ENCODE measurements at regions not wholly inside any gene's neighbourhood (a gene's known extent, or its start where the extent isn't known, plus 50 kb on each side); places are given as distances from the start of the nearest gene placed in this dataset.

DNA sequence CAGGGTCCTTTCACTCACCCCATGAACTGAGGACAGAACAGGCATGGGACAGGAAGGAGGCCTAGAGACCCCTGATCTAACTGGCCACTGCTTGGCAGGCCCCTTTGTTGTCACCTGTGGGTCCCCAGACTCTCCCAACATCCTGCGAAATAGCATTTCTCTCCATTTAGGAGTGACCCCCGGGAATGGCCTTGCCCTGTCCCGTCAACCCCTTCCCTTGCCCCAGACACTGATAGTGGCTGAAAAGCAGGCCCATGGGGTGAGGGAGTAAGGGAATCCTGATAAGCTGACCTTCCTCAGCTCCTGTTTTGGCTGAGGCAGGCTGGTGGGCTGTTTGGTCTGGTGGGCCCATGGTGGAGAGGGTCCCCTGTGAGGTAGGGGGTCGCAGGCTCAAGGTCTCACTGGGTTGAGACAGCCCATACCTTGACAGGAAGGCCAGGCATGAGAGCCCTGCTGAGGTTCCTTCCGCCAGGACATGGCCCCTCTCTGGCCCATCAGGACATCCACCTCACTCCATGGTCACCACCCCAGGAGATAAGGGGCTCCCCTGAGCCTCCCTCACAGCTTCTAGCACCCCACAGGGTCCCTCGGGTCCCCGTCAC, 139.3 kb downstream of the MRPL14 start:
- no peak overlapping the region for H3K27ac Mint-ChIP-seq
- H3K4me1 Mint-ChIP-seq, result peaks cover 25% of the 10 kb centered on the region
- DNase-seq (ENCODE audit: low spot score in 2 of 2, unreplicated experiment in 2 of 2), result no peak
- H3K4me3 Mint-ChIP-seq, result no peak overlapping the region
- TF ChIP-seq, protein P1, sequence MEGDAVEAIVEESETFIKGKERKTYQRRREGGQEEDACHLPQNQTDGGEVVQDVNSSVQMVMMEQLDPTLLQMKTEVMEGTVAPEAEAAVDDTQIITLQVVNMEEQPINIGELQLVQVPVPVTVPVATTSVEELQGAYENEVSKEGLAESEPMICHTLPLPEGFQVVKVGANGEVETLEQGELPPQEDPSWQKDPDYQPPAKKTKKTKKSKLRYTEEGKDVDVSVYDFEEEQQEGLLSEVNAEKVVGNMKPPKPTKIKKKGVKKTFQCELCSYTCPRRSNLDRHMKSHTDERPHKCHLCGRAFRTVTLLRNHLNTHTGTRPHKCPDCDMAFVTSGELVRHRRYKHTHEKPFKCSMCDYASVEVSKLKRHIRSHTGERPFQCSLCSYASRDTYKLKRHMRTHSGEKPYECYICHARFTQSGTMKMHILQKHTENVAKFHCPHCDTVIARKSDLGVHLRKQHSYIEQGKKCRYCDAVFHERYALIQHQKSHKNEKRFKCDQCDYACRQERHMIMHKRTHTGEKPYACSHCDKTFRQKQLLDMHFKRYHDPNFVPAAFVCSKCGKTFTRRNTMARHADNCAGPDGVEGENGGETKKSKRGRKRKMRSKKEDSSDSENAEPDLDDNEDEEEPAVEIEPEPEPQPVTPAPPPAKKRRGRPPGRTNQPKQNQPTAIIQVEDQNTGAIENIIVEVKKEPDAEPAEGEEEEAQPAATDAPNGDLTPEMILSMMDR (IDR thresholded peaks at IDR 0.05; ENCODE audit: unreplicated experiment), result no peak
- H3K27me3 Mint-ChIP-seq (ENCODE audit: low read depth), result peaks cover 11% of the 10 kb centered on the region
- H3K36me3 Mint-ChIP-seq, result no peaks in the 10 kb centered on the region
- H3K9me3 Mint-ChIP-seq, result no peaks in the 10 kb centered on the region

DNA sequence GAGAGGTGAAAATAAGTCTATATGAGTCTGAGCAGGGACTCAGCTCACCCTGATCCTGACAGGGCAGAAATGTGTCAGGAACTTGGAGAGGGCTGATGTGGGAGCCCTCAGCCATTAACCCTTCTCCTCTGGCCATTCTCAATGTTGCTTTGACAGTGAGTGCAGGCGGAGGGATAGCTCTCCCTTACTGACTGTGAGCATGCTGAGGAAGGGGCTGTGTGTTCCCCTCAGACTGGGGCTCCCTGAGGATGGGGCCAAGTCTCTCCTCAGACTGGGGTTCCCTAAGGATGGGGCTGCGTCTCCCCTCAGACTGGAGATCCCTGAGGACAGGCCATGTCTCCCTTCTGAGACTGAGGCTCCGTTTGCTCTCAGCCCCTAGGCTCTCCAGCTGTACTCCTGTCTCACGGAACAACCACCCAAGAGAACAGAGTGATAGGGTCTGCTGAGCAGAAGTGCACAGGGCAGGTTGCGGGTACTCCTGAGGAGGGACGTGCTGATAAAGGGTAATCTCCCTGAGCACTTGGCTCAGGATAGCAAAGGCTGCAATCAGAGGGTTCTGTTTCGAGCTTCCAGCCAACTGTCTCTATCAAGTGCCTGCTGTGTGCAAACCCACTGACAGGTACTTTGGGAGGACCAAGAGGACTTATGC, 141.0 kb downstream of the MRPL14 start:
- H3K27ac Mint-ChIP-seq, result no peak overlapping the region
- H3K4me1 Mint-ChIP-seq, result peaks cover 23% of the 10 kb centered on the region

DNA sequence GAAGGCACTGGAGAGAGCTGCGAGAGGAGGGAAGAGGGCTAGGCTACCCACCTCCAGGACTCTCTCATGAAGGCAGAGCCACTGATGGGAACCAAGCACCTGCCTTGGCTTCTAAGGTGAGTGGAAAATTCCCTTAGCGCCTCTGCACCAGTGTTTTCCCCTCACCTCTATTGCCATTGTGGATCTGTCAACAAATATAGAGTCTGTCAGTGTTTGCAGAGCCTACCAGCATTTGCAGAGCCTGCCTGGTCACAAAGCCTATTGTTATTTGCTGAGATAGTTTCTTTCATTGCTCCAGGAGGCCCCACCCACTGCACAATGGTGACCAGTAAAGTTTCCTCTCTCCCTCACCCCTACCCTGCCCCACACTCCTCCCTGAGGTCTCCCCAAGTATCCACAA, 141.9 kb downstream of the MRPL14 start:
- H3K4me1 Mint-ChIP-seq, result peaks cover 13% of the 10 kb centered on the region
- H3K4me3 Mint-ChIP-seq, result no peak overlapping the region
- no peaks in the 10 kb centered on the region for H3K36me3 Mint-ChIP-seq
- no peak for DNase-seq (ENCODE audit: low spot score in 2 of 2, unreplicated experiment in 2 of 2)
- H3K27me3 Mint-ChIP-seq (ENCODE audit: low read depth), result peaks cover 11% of the 10 kb centered on the region
- TF ChIP-seq, protein P1 (IDR thresholded peaks at IDR 0.05; ENCODE audit: unreplicated experiment), result no peak
- no peaks in the 10 kb centered on the region for H3K9me3 Mint-ChIP-seq
- no peak overlapping the region for H3K27ac Mint-ChIP-seq

More for the DNA sequence above, 141.0 kb downstream of the MRPL14 start:
- H3K4me3 Mint-ChIP-seq, result no peak overlapping the region
- TF ChIP-seq, protein P1 (IDR thresholded peaks at IDR 0.05; ENCODE audit: unreplicated experiment), result no peak
- H3K27me3 Mint-ChIP-seq (ENCODE audit: low read depth), result peaks cover 11% of the 10 kb centered on the region
- no peak for DNase-seq (ENCODE audit: low spot score in 2 of 2, unreplicated experiment in 2 of 2)
- H3K36me3 Mint-ChIP-seq, result no peaks in the 10 kb centered on the region
- H3K9me3 Mint-ChIP-seq, result no peaks in the 10 kb centered on the region

DNA sequence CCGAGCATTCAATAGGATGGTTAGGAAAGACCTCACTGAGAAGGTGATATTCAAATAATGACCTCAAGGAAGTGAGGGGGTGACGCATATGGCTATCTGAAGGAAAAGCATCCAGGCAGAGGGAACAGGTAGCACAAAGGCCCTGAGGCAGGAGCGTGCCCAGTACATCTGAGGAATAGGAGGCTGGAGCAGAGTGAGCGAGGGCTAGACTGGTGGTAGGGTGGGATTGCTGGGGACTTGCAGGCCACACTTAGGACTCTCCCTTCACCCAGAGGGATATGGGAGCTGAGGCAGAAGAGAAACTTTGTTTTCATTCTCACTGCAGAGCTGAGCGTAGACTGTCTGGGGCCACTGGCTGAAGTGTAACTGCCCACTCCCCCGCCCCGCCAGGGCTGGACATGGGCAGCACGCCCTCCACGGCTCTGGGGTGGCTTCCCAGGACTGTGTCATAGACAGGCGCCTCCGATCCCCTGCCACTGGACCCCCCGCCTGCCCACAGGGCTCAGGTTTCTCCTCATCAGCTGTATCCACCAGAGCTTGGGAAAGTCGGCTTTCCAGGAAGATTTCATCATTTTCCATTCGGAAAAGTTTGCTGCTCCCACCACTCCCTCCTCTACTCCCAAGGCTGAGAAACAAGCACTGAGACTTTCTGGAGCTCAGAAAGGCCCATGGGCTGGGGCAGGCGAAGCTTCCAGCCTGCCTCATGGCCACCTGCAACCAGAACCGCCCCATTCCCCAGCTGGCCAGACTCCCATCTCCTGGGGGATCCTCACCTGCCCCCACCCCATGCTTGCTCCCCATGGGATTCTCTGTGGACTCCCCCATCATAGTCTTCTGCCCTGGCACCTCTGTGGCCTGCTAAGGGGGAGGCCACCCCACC, 142.6 kb downstream of the MRPL14 start:
- Mint-ChIP-seq H3K4me1 (peaks cover 7% of the 10 kb centered on the region), H3K9me3 (no peaks in the 10 kb centered on the region), H3K4me3 (no peak overlapping the region), H3K36me3 (no peaks in the 10 kb centered on the region), H3K27ac (no peak overlapping the region), H3K27me3 (ENCODE audit: low read depth) (peaks cover 11% of the 10 kb centered on the region)
- DNase-seq (ENCODE audit: low spot score in 2 of 2, unreplicated experiment in 2 of 2), result no peak
- TF ChIP-seq, protein P1 (IDR thresholded peaks at IDR 0.05; ENCODE audit: unreplicated experiment), result no peak

DNA sequence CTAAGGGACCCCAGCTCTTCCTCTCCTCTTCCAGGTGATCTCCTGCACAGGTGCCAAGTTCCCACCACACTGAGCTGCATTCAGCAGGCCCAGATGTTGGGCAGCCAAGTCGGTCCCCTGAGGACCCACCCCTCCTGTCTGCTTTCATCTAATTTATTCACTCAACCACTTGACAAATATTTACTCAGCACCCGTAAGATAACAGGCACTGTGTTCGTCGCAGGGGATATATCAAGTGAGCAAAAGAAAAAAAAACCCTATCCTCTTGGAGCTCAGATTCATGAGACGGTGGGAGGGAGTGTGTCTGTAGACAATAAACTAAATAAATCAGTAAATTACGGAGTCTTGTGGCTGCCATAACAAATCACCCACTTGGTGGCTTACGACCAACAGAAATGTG, 143.6 kb downstream of the MRPL14 start:
- no peaks in the 10 kb centered on the region for H3K9me3 Mint-ChIP-seq
- H3K36me3 Mint-ChIP-seq, result no peaks in the 10 kb centered on the region
- H3K4me1 Mint-ChIP-seq, result peaks cover 6% of the 10 kb centered on the region
- no peak overlapping the region for H3K27ac Mint-ChIP-seq
- peaks cover 11% of the 10 kb centered on the region for H3K27me3 Mint-ChIP-seq (ENCODE audit: low read depth)
- H3K4me3 Mint-ChIP-seq, result no peak overlapping the region
- TF ChIP-seq, protein P1 (IDR thresholded peaks at IDR 0.05; ENCODE audit: unreplicated experiment), result no peak
- DNase-seq (ENCODE audit: low spot score in 2 of 2, unreplicated experiment in 2 of 2), result no peak
